Endothelial cell of umbilical vein (primary cell): ENCODE measurements at regions not wholly inside any gene's neighbourhood (a gene's known extent, or its start where the extent isn't known, plus 50 kb on each side); places are given as distances from the start of the nearest gene placed in this dataset.

Experiments used
- BruUV-seq: library from RNA; stranded (reverse); fragments of 400-500 nt; replicated peaks from 2 replicates; lab custom pipeline; 2021; lab: Mats Ljungman, UMichigan
- CTCF ChIA-PET: fragments of 300-600, 350-600 bp; sonication (Branson Sonifier 250); formaldehyde crosslinking; loops from one replicate; lab custom pipeline; 2021; ENCODE audit warnings: antibody characterized with exemption, inconsistent platforms; lab: Charles Lee
- POLR2A ChIA-PET: fragments of 300-600, 350-600 bp; sonication (Branson Sonifier 250); formaldehyde crosslinking; loops from one replicate; lab custom pipeline; 2021; ENCODE audit warnings: antibody characterized with exemption, inconsistent platforms; lab: Charles Lee
- DNase-seq: peaks from one replicate; pipeline ENCODE4 v3.0.0-alpha.2; 2011; ENCODE audit warnings: low read depth, low spot score
- FAIRE-seq: peaks from 2 replicates; lab custom pipeline; 2011; peaks lifted over from hg19 to GRCh38; lab: Jason Lieb, UNC
- H2AFZ ChIP-seq: 2 replicates; pipeline ENCODE4 v1.6.0; 2012; ENCODE audit warnings: low read depth, low read length, control low read depth, inconsistent platforms
- H3K27ac ChIP-seq: 2 replicates; pipeline ENCODE4 v1.5.1; 2011; ENCODE audit warnings: low read depth, mild to moderate bottlenecking, control low read depth, low read length, moderate library complexity; ENCODE audit not compliant: insufficient read depth
- H3K27me3 ChIP-seq, 2 experiments: 2 replicates each; pipeline versions ENCODE4 v1.6.0 to v1.6.1; 2011; ENCODE audit warnings: low read length in 2 of 2, mixed read lengths in 1 of 2; ENCODE audit not compliant: control insufficient read depth in 2 of 2, insufficient read depth in 2 of 2
- H3K36me3 ChIP-seq, 2 experiments: 2 replicates in 1 of 2; 3 replicates in 1 of 2; pipeline ENCODE4 v1.5.1; 2011; ENCODE audit warnings: low read length in 2 of 2, mild to moderate bottlenecking in 1 of 2, moderate library complexity in 1 of 2; ENCODE audit not compliant: control insufficient read depth in 2 of 2, insufficient read depth in 2 of 2; ENCODE audit errors: extremely low read depth in 1 of 2
- H3K4me1 ChIP-seq: 3 replicates; pipeline ENCODE4 v1.5.1; 2011; ENCODE audit warnings: mild to moderate bottlenecking, low read length; ENCODE audit not compliant: control insufficient read depth, insufficient read depth; ENCODE audit errors: extremely low read depth
- H3K4me2 ChIP-seq: 2 replicates; pipeline ENCODE4 v1.6.1; 2011; ENCODE audit warnings: low read length, control low read depth, mixed read lengths; ENCODE audit not compliant: insufficient read depth
- H3K4me3 ChIP-seq, 3 experiments: fragments of 200-600 bp in 1 of 3; sonication (generic), shearing (Covaris generic) in 1 of 3; replicated peaks in 1 of 3; 2 replicates each; pipeline ENCODE4 v1.5.1; 2011 to 2016; ENCODE audit warnings: control low read depth in 3 of 3, low read length in 3 of 3, mild to moderate bottlenecking in 2 of 3, inconsistent platforms in 1 of 3, low read depth in 1 of 3, moderate library complexity in 1 of 3; ENCODE audit not compliant: insufficient read depth in 1 of 3
- H3K79me2 ChIP-seq: 2 replicates; pipeline ENCODE4 v1.6.0; 2012; ENCODE audit warnings: low read length, inconsistent platforms; ENCODE audit not compliant: control insufficient read depth, insufficient read depth
- H3K9ac ChIP-seq: replicated peaks from 2 replicates; pipeline ENCODE3; 2011; ENCODE audit warnings: low read length, control low read depth; ENCODE audit not compliant: insufficient read depth; ENCODE audit errors: extremely low read depth
- H3K9me1 ChIP-seq: replicated peaks from 3 replicates; pipeline ENCODE4 v1.6.0; 2011; ENCODE audit warnings: mild to moderate bottlenecking, low read length; ENCODE audit not compliant: control insufficient read depth, insufficient read depth; ENCODE audit errors: extremely low read depth
- H3K9me3 ChIP-seq: replicated peaks from 2 replicates; pipeline ENCODE4 v1.5.1; 2012; ENCODE audit warnings: low read length, inconsistent platforms; ENCODE audit not compliant: control insufficient read depth, insufficient read depth
- H4K20me1 ChIP-seq: replicated peaks from 2 replicates; pipeline ENCODE3; 2011; ENCODE audit warnings: mild to moderate bottlenecking, low read length; ENCODE audit not compliant: control insufficient read depth, insufficient read depth; ENCODE audit errors: extremely low read depth
- EZH2 ChIP-seq: IDR thresholded peaks from 2 replicates; pipeline ENCODE4 v1.6.1; 2012; ENCODE audit warnings: borderline replicate concordance, low read depth, mild to moderate bottlenecking, moderate library complexity, low read length, inconsistent platforms; ENCODE audit not compliant: severe bottlenecking
- FOS ChIP-seq: IDR thresholded peaks from 2 replicates; pipeline ENCODE4 v1.6.1; 2011; ENCODE audit warnings: mild to moderate bottlenecking, low read length, moderate library complexity, borderline replicate concordance; ENCODE audit not compliant: insufficient read depth
- GATA2 ChIP-seq: IDR thresholded peaks from 2 replicates; pipeline ENCODE4 v1.7.0; 2011; ENCODE audit warnings: low read depth, mild to moderate bottlenecking, moderate library complexity, mixed read lengths, low read length; ENCODE audit not compliant: insufficient read length, insufficient read depth
- JUN ChIP-seq: IDR thresholded peaks from 2 replicates; pipeline ENCODE4 v1.6.1; 2011; ENCODE audit warnings: borderline replicate concordance, low read depth; ENCODE audit not compliant: insufficient read length, insufficient read depth
- MYC ChIP-seq: IDR thresholded peaks from one replicate; pipeline ENCODE4 v1.6.1; 2011; ENCODE audit warnings: mild to moderate bottlenecking, low read depth, low read length
- POLR2A ChIP-seq: IDR thresholded peaks from 2 replicates; pipeline ENCODE4 v1.6.1; 2012; ENCODE audit warnings: low read depth, mild to moderate bottlenecking, control low read depth, low read length
- POLR2AphosphoS5 ChIP-seq: IDR thresholded peaks from 2 replicates; pipeline ENCODE4 v1.6.1; 2012; ENCODE audit warnings: low read depth, mild to moderate bottlenecking, control low read depth, low read length, moderate library complexity; ENCODE audit not compliant: insufficient read depth
- dilution Hi-C: fragments of 300-500 bp; cut with MboI; formaldehyde crosslinking; loops from one replicate; pipeline ENCODE4 v1.15.0; 2019; ENCODE audit warnings: low sequenced_read_pairs; ENCODE audit not compliant: extremely low pct_ligation_motif_present
- intact Hi-C: fragments of 100-400 bp; cut with micrococcal nuclease; formaldehyde crosslinking; loops from one replicate; pipeline ENCODE4 v1.10.0; 2022
- TF ChIP-seq, protein P1 (sequence below), 2 donors: IDR thresholded peaks; 1 replicate in 1 of 2; 2 replicates in 1 of 2; pipeline ENCODE4 v1.5.1; 2011; ENCODE audit warnings: low read length in 2 of 2, mild to moderate bottlenecking in 2 of 2, moderate library complexity in 2 of 2, control low read depth in 1 of 2, inconsistent platforms in 1 of 2, low read depth in 1 of 2; ENCODE audit not compliant: insufficient read depth in 1 of 2; ENCODE audit errors: extremely low read depth in 1 of 2
- TF ChIP-seq, protein P2 (sequence below): IDR thresholded peaks from 2 replicates; pipeline ENCODE4 v1.6.1; 2011; ENCODE audit not compliant: insufficient read depth, insufficient read length

DNA sequence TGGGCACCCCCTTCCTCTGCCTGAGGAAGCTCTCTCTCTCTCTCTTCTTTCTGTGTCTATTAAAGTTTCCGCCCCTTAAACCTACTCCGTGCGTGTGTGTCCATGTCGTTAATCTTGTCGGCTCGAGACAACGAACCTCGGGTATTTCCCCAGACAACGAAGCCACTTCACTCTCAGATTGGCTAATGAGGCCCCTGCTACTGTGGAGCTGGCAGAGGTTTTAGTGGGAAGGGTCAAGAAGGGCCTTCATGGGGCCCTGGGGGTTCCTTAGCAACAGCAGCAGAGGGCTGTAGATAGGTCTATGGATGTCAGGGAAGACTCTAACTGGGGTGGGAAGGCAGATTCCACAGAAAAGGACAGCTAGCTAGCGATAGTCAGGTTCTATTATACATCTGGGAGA is 239.8 kb upstream of the RAB4A start:
- no peak overlapping the region for H3K4me2 ChIP-seq
- no peak overlapping the region for H3K4me3 ChIP-seq
- no peaks in the 10 kb centered on the region for H3K27me3 ChIP-seq
- no peaks in the 10 kb centered on the region for H3K9me3 ChIP-seq
- DNase-seq (no peak), FAIRE-seq (no peak)
- ChIA-PET POLR2A (no interaction called here), CTCF (interaction anchor here (0.9 kb wide), 1 partner anchor 21 kb away, joined by 3 read pairs; no protein-coding TSS in a partner anchor)
- intact Hi-C loops (no loop called here), dilution Hi-C loops (no loop called here)
- no TSS peak for BruUV-seq
- H3K79me2 ChIP-seq = no peaks in the 10 kb centered on the region
- H3K4me1 ChIP-seq = peaks cover 21% of the 10 kb centered on the region
- TF ChIP-seq POLR2A (no peak), EZH2 (no peak), JUN (no peak), MYC (no peak), GATA2 (no peak), FOS (no peak), POLR2AphosphoS5 (no peak)
- TF ChIP-seq, protein P1, sequence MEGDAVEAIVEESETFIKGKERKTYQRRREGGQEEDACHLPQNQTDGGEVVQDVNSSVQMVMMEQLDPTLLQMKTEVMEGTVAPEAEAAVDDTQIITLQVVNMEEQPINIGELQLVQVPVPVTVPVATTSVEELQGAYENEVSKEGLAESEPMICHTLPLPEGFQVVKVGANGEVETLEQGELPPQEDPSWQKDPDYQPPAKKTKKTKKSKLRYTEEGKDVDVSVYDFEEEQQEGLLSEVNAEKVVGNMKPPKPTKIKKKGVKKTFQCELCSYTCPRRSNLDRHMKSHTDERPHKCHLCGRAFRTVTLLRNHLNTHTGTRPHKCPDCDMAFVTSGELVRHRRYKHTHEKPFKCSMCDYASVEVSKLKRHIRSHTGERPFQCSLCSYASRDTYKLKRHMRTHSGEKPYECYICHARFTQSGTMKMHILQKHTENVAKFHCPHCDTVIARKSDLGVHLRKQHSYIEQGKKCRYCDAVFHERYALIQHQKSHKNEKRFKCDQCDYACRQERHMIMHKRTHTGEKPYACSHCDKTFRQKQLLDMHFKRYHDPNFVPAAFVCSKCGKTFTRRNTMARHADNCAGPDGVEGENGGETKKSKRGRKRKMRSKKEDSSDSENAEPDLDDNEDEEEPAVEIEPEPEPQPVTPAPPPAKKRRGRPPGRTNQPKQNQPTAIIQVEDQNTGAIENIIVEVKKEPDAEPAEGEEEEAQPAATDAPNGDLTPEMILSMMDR (IDR thresholded peaks at IDR 0.05; ENCODE audit: extremely low read depth in 1 of 2, insufficient read depth in 1 of 2, low read depth in 1 of 2, low read length in 2 of 2) = no peak
- TF ChIP-seq, protein P2, sequence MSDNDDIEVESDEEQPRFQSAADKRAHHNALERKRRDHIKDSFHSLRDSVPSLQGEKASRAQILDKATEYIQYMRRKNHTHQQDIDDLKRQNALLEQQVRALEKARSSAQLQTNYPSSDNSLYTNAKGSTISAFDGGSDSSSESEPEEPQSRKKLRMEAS = no peak
- no peak overlapping the region for H3K27ac ChIP-seq
- H4K20me1 ChIP-seq = no peaks in the 10 kb centered on the region
- no peak overlapping the region for H3K9ac ChIP-seq
- H2AFZ ChIP-seq = no peak overlapping the region
- no peaks in the 10 kb centered on the region for H3K36me3 ChIP-seq
- no peaks in the 10 kb centered on the region for H3K9me1 ChIP-seq
